Immature natural killer cell (primary cell): ENCODE measurements at regions not wholly inside any gene's neighbourhood (a gene's known extent, or its start where the extent isn't known, plus 50 kb on each side); places are given as distances from the start of the nearest gene placed in this dataset.
"Not testable (repeated sequence)": the region's sequence is repeated elsewhere in the genome, so short reads cannot be mapped to it uniquely, and the experiment has no call there.

Experiments used
- DNase-seq, 3 donors: peaks; one replicate each; pipeline ENCODE4 v3.0.0; 2022; ENCODE audit warnings: mixed read lengths in 1 of 3
- H3K27ac Mint-ChIP-seq, 6 donors: one replicate each; pipeline ENCODE4 v1.8.0; 2020; ENCODE audit warnings: mixed read lengths in 6 of 6, mild to moderate bottlenecking in 5 of 6, inconsistent platforms in 4 of 6, moderate library complexity in 3 of 6
- H3K27me3 Mint-ChIP-seq, 3 donors: one replicate each; pipeline ENCODE4 v1.8.0; 2020 to 2021; ENCODE audit warnings: low read depth in 3 of 3, mild to moderate bottlenecking in 3 of 3, mixed read lengths in 3 of 3, moderate library complexity in 3 of 3, inconsistent platforms in 1 of 3
- H3K36me3 Mint-ChIP-seq, 3 donors: one replicate each; pipeline ENCODE4 v1.8.0; 2020; ENCODE audit warnings: mixed read lengths in 3 of 3, inconsistent platforms in 2 of 3, mild to moderate bottlenecking in 2 of 3
- H3K4me1 Mint-ChIP-seq, 2 donors: one replicate each; pipeline ENCODE4 v1.8.0; 2020; ENCODE audit warnings: inconsistent platforms in 2 of 2, mild to moderate bottlenecking in 2 of 2, mixed read lengths in 2 of 2, moderate library complexity in 1 of 2
- H3K4me3 Mint-ChIP-seq, 5 donors: one replicate each; pipeline ENCODE4 v1.8.0; 2020; ENCODE audit warnings: mild to moderate bottlenecking in 5 of 5, mixed read lengths in 5 of 5, inconsistent platforms in 3 of 5, moderate library complexity in 3 of 5
- H3K9me3 Mint-ChIP-seq, 6 donors: one replicate each; pipeline ENCODE4 v1.8.0; 2020; ENCODE audit warnings: mild to moderate bottlenecking in 6 of 6, mixed read lengths in 6 of 6, inconsistent platforms in 4 of 6, moderate library complexity in 3 of 6

DNA sequence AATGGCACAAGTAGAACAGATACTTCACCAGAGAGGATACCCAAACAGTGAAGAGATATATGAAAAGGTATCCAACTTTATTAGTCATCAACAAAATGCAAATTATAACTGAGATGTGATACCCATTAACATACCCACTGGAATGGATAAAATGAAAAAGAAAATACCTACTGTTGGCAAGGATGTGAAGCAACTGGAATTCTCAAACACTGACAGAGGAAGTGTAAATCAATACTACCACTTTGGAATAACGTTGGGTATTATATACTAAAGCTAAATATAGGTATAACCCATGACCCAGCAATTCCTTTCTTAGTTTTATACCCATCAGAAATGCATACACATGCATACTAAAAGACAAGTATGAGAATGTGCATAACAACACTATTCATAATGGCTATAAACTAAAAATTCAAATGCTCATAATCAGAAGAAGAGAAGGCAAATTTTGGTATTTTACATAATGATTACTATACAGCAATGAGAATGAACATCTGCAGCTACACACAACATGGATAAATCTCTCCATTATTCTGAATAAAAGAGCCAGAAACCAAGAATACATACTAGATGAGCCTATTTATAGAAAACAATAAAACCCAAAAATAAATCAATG is 80.6 kb downstream of the RPL27A start:
- Mint-ChIP-seq H3K4me3 (no peak overlapping the region), H3K4me1 (no peaks in the 10 kb centered on the region), H3K9me3 (no peaks in the 10 kb centered on the region), H3K36me3 (no peaks in the 10 kb centered on the region), H3K27ac (no peak overlapping the region), H3K27me3 (peaks cover 0 to 3% (median 2%) of the 10 kb centered on the region in 3 donors)
- DNase-seq: no peak

- Mint-ChIP-seq H3K36me3 (no peaks in the 10 kb centered on the region), H3K4me1 (no peaks in the 10 kb centered on the region), H3K9me3 (no peaks in the 10 kb centered on the region), H3K27me3 (peaks cover 0 to 3% (median 2%) of the 10 kb centered on the region in 3 donors), H3K4me3 (no peak overlapping the region), H3K27ac (no peak overlapping the region)
- DNase-seq: no peak
Measured at GRCh38 chr11:8765294-8765693, 82.7 kb downstream of the RPL27A start.

- H3K9me3 Mint-ChIP-seq: no peaks in the 10 kb centered on the region
Measured at GRCh38 chr11:8766043-8766987, 83.7 kb downstream of the RPL27A start.

GRCh38 chr11:8766988-8767374 is 84.4 kb downstream of the RPL27A start:
- Mint-ChIP-seq H3K4me3 (no peak overlapping the region), H3K27me3 (peaks cover 0 to 3% (median 2%) of the 10 kb centered on the region in 3 donors), H3K27ac (no peak overlapping the region), H3K4me1 (no peaks in the 10 kb centered on the region), H3K9me3 (no peaks in the 10 kb centered on the region), H3K36me3 (peaks cover 0 to 4% (median 0%) of the 10 kb centered on the region in 3 donors)
- DNase-seq: no peak

More at GRCh38 chr11:8766043-8766987, 83.7 kb downstream of the RPL27A start:
- H3K27me3 Mint-ChIP-seq: peaks cover 0 to 3% (median 2%) of the 10 kb centered on the region in 3 donors
- no peak for DNase-seq
- peaks cover 0 to 4% (median 0%) of the 10 kb centered on the region in 3 donors for H3K36me3 Mint-ChIP-seq
- H3K27ac Mint-ChIP-seq: no peak overlapping the region
- no peaks in the 10 kb centered on the region for H3K4me1 Mint-ChIP-seq
- no peak overlapping the region for H3K4me3 Mint-ChIP-seq

DNA sequence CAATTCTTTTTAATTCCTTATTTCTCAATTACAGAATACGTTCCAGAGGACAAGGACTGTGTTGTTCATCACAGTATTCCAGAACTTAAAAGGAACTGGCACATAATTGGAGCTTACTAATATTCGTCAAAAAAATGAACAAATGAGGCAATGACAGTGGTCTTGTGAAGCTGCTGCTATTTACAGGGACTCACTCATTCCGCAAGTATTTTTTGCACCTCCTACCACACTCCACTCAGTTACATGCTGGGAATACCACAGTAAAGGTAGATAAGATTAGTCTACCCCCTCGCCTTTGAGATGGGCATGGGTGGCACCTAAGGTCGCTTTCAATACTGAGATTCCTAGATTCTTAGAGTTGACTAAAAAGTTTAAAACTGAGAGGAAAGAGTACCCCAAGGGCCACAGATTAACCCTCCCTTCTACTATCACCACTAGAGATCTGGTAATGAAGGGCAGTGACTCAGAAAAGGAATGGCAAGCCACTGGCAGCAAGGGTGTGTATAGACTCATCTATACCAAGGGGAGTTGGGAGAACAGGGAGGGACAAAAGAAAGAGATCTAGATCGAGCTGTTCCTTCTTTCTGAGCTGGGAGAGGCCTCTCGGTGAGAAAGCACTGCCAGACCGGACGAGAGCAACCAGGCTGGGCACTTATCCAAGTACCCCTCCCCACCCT is 85.0 kb downstream of the RPL27A start:
- peaks cover 0 to 5% (median 3%) of the 10 kb centered on the region in 3 donors for H3K27me3 Mint-ChIP-seq
- H3K27ac Mint-ChIP-seq: no peak overlapping the region
- no peak overlapping the region for H3K4me3 Mint-ChIP-seq
- H3K9me3 Mint-ChIP-seq: no peaks in the 10 kb centered on the region
- peaks cover 0 to 8% (median 0%) of the 10 kb centered on the region in 3 donors for H3K36me3 Mint-ChIP-seq
- no peak for DNase-seq
- no peaks in the 10 kb centered on the region for H3K4me1 Mint-ChIP-seq

DNA sequence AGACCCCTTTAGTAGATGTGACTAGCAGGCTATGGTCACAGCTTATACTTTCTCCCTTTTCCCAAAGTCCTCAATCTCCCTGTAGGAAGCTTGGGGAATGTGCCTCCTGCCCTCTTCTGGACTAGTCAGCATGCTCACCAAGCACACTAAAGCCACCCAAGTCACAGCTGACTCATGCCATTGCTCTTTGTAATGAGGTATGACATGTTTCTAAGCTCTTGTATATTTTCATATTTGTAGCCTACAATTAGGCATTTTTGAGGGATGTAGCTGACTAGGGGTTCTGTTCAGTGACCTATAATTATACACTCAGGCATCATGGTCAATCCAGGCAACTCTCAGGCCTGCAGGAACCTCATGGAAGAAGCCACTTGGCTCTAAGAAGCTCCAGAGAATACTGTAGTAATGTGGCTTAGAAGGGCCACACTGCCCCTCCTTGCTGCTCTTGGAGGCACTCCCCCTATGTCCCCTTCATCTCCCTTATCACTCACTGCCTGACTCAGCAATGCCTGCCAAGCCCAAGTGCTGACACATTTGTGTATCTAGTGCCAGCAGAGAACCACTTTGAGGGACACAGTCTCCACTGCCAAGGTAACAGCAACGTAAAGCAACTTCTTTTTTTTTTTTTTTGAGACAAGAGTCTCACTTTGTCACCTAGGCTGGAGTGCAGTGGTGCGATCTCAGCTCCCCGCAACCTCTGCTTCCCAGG is 86.2 kb downstream of the RPL27A start:
- H3K36me3 Mint-ChIP-seq: peaks cover 0 to 9% (median 0%) of the 10 kb centered on the region in 3 donors
- no peak for DNase-seq
- no peaks in the 10 kb centered on the region for H3K9me3 Mint-ChIP-seq
- peaks cover 2 to 3% of the 10 kb centered on the region in 2 donors for H3K4me1 Mint-ChIP-seq
- no peak overlapping the region for H3K27ac Mint-ChIP-seq
- peaks cover 0 to 5% (median 1%) of the 10 kb centered on the region in 3 donors for H3K27me3 Mint-ChIP-seq
- no peak overlapping the region for H3K4me3 Mint-ChIP-seq

DNA sequence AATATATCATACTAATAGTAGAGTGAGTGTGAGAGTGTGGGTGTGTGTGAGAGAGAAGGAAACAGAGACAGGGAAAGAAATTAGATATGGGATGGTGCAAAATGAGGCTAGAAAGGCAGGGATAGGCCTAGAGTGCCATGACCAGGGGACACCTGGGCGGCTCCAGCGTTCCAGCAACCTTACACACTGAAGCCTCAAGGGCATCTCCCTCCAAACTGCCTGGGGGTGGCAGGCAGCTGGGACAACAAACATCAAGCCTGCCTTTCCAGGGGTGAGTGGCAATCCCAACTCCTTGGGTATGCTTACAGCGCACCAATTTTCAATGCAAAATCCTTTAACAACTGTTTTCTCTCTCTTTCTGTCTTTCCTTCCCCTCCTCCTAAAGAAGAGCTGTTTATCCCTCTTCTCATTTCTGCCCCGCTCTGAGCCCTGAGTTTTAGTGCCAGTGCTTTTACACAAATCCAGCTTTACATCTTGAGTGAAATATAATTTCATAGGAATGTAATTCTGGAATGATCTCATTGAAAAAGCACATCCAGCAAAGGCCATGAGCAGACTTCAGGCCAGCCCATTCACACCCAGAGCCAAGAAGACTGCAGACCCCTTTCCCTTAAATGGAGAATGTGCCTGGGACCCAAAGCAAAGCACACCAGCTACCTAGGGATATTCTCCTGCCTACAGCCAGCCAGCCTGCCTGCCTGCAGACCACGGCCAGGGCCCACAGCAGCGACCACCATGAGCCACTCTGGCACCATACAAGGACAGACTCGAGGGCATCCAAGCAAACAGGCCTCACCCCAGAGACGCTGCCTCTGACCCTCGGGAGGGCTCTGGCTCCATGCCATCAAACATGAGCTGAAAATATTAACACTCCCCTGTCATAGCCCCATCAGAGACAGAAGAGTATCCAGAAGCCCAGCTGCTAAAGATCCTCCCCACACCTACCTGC is 90.3 kb downstream of the RPL27A start:
- peaks cover 0 to 8% (median under 1%) of the 10 kb centered on the region in 3 donors for H3K27me3 Mint-ChIP-seq
- peaks cover 13 to 21% of the 10 kb centered on the region in 2 donors for H3K4me1 Mint-ChIP-seq
- H3K27ac Mint-ChIP-seq: peak overlapping the region in 1 of 6 donors; percentile 89
- H3K4me3 Mint-ChIP-seq: no peak overlapping the region
- H3K36me3 Mint-ChIP-seq: peaks cover 0 to 9% (median 0%) of the 10 kb centered on the region in 3 donors
- H3K9me3 Mint-ChIP-seq: no peaks in the 10 kb centered on the region
- no peak for DNase-seq

DNA sequence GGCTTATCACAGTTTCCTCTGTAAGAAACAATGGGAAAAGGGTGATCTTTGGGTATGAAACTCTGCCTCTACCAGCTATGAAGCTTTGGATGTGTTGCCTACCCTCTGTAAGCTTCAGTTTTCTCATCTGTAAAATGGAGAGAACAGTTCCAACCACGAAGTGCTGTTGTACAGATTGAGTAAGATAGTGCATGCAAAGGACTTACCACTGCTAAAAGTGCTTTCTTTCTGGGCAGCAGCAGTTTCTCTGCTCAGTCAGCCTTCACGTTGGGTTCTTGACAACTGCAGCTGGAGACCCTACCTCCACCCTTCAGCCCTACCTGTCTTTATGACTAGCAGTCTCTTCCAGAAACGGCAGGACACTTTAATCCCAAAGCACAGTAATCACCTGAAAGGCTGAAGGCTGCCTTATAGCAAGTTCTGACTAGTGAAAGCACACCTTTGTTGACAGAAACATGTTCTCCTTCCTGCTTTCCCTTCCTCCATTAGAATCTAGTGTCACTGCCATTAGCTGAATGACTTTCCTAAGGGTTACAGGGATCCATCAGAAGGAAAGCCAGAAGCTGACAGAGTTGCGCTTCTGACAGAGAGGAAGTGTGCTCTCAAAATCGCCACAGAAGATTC is 91.4 kb downstream of the RPL27A start:
- Mint-ChIP-seq H3K4me3 (peak overlapping the region in 3 of 5 donors; percentile 10 to 65 (median 49)), H3K36me3 (peaks cover 0 to 9% (median 0%) of the 10 kb centered on the region in 3 donors), H3K9me3 (no peaks in the 10 kb centered on the region), H3K4me1 (peaks cover 25 to 32% of the 10 kb centered on the region in 2 donors), H3K27ac (peak overlapping the region; percentile 74 to 90 (median 85)), H3K27me3 (peaks cover 0 to 10% (median 3%) of the 10 kb centered on the region in 3 donors)
- DNase-seq: no peak

DNA sequence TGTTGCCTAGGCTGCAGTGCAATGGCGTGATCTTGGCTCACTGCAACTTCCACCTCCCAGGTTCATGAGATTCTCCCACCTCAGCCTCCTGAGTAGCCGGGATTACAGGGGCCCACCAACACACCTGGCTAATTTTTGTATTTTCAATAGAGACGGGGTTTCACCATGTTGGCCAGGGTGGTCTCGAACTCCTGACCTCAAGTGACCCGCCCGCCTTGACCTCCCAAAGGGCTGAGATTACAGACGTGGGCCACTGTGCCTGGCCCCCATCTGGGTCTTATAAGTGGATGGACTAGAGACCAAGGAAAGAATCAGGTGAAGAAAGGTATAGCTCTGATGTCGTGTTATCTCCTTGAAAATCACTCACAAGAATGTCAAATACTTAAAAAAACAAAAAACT is 92.3 kb downstream of the RPL27A start:
- H3K9me3 Mint-ChIP-seq, H3K4me3 Mint-ChIP-seq, H3K36me3 Mint-ChIP-seq, DNase-seq, H3K27me3 Mint-ChIP-seq: not testable (repeated sequence)
- Mint-ChIP-seq H3K4me1 (peaks cover 26 to 37% of the 10 kb centered on the region in 2 donors), H3K27ac (peak overlapping the region in 2 of 6 donors; percentile 12 to 89)

GRCh38 chr11:8775332-8775731 is 92.7 kb downstream of the RPL27A start:
- no peak overlapping the region for H3K4me3 Mint-ChIP-seq
- H3K9me3 Mint-ChIP-seq: no peaks in the 10 kb centered on the region
- peaks cover 0 to 12% (median 3%) of the 10 kb centered on the region in 3 donors for H3K27me3 Mint-ChIP-seq
- peaks cover 0 to 9% (median 0%) of the 10 kb centered on the region in 3 donors for H3K36me3 Mint-ChIP-seq
- no peak for DNase-seq
- H3K4me1 Mint-ChIP-seq: peaks cover 26 to 41% of the 10 kb centered on the region in 2 donors
- H3K27ac Mint-ChIP-seq: peak overlapping the region in 2 of 6 donors; percentile 12 to 56

DNA sequence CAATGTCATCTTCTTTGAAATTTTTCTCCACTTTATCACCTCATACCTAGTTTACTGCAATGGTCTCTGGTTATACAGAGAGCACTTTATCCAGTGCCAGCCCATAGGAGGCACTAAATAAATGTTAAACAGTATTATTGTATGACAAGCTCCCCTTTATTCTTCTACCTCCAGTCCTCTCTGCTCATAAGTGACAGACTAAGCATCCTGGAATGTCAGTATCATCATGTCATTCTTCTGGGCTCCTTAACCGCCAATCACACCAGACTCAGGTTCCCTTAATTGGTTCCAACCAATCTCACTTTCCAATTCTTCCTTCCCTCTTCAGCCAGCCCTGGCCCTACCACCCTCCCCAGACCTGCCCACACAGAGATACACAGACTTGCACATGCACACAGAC is 93.1 kb downstream of the RPL27A start:
- Mint-ChIP-seq H3K4me1 (peaks cover 26 to 42% of the 10 kb centered on the region in 2 donors), H3K36me3 (peaks cover 0 to 8% (median 0%) of the 10 kb centered on the region in 3 donors), H3K9me3 (no peaks in the 10 kb centered on the region), H3K4me3 (no peak overlapping the region), H3K27ac (peak overlapping the region in 2 of 6 donors; percentile 63 to 88), H3K27me3 (peaks cover 0 to 12% (median 3%) of the 10 kb centered on the region in 3 donors)
- DNase-seq: no peak

DNA sequence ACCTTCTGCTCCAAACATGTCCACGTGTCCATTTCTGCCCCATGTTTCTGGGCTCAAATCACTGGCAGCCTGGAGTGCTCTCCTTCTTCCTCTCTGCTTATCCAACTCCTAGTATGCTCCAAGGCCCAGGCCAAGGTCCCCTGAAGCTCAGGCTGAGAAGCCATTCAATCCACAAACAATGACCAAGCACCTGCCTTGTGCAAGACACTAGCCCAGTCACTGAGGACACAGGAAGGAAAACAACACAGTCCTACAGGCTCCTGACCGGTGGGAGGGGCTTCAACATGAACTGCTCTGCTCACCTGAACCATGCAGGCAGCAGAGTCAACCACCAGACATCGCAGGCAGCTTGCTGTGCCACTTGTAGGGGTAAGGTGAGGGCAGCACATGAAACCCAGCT is 93.6 kb downstream of the RPL27A start:
- Mint-ChIP-seq H3K27me3 (peaks cover 0 to 12% (median 5%) of the 10 kb centered on the region in 3 donors), H3K27ac (peak overlapping the region in 1 of 6 donors; percentile 88), H3K4me3 (no peak overlapping the region), H3K4me1 (peaks cover 26 to 42% of the 10 kb centered on the region in 2 donors), H3K36me3 (peaks cover 0 to 4% (median 0%) of the 10 kb centered on the region in 3 donors), H3K9me3 (no peaks in the 10 kb centered on the region)
- no peak for DNase-seq
